A204.1 (cell line): ENCODE measurements at regions not wholly inside any gene's neighbourhood (a gene's known extent, or its start where the extent isn't known, plus 50 kb on each side); places are given as distances from the start of the nearest gene placed in this dataset.

Source experiments
- FAIRE-seq: peaks from 2 replicates; lab custom pipeline; 2012; peaks lifted over from hg19 to GRCh38; lab: Jason Lieb, UNC

GRCh38 chr12:94032368-94032767 lies 116.0 kb upstream of the PLXNC1 start:
- no peak for FAIRE-seq

- FAIRE-seq: no peak
Observed at GRCh38 chr12:94033101-94033500, 115.3 kb upstream of the PLXNC1 start.

GRCh38 chr12:94033784-94034183 lies 114.6 kb upstream of the PLXNC1 start:
- no peak for FAIRE-seq

- no peak for FAIRE-seq
Observed at GRCh38 chr12:94037444-94037843, 110.9 kb upstream of the PLXNC1 start.

- FAIRE-seq: no peak
Observed at GRCh38 chr12:94038605-94039004, 109.8 kb upstream of the PLXNC1 start.

- FAIRE-seq: no peak
Observed at GRCh38 chr12:94039199-94039840, 109.1 kb upstream of the PLXNC1 start.

- no peak for FAIRE-seq
Observed at GRCh38 chr12:94039914-94040313, 108.5 kb upstream of the PLXNC1 start.

GRCh38 chr12:94041850-94042249 lies 106.5 kb upstream of the PLXNC1 start:
- no peak for FAIRE-seq

- no peak for FAIRE-seq
Observed at GRCh38 chr12:94042321-94042720, 106.1 kb upstream of the PLXNC1 start.

- no peak for FAIRE-seq
Observed at GRCh38 chr12:94046626-94047410, 101.6 kb upstream of the PLXNC1 start.

- no peak for FAIRE-seq
Observed at GRCh38 chr12:94047781-94048567, 100.4 kb upstream of the PLXNC1 start.

GRCh38 chr12:94048757-94049156 lies 99.6 kb upstream of the PLXNC1 start:
- no peak for FAIRE-seq

GRCh38 chr12:94049718-94050117 lies 98.7 kb upstream of the PLXNC1 start:
- no peak for FAIRE-seq

- no peak for FAIRE-seq
Observed at GRCh38 chr12:94053676-94054075, 94.7 kb upstream of the PLXNC1 start.

- FAIRE-seq: no peak
Observed at GRCh38 chr12:94055528-94055927, 92.8 kb upstream of the PLXNC1 start.

GRCh38 chr12:94056419-94057158 lies 91.8 kb upstream of the PLXNC1 start:
- FAIRE-seq: no peak

GRCh38 chr12:94057262-94058151 lies 90.9 kb upstream of the PLXNC1 start:
- FAIRE-seq: no peak

GRCh38 chr12:94059394-94060368 lies 88.7 kb upstream of the PLXNC1 start:
- FAIRE-seq: no peak

GRCh38 chr12:94062194-94062593 lies 86.2 kb upstream of the PLXNC1 start:
- FAIRE-seq: no peak
